K562 (cell line): ENCODE measurements at regions not wholly inside any gene's neighbourhood (a gene's known extent, or its start where the extent isn't known, plus 50 kb on each side); places are given as distances from the start of the nearest gene placed in this dataset.

Experiments
- ATAC-seq: fragments of 200-7000 bp; cut with Tn5 transposase; 3 replicates; pipeline ENCODE4 v1.9.1; 2020; ENCODE audit warnings: moderate library complexity
- BruUV-seq: library from RNA; stranded (reverse); fragments of 400-500 nt; replicated peaks from 2 replicates; lab custom pipeline; 2021; lab: Mats Ljungman, UMichigan
- CTCF ChIA-PET: fragments of 300-600 bp; formaldehyde crosslinking; extraction: SDS; loops from one replicate; lab custom pipeline; 2021; ENCODE audit warnings: low intra/inter-chr PET ratio; lab: Yijun Ruan, JAX
- POLR2A ChIA-PET: fragments of 300-600, 350-650 bp; sonication (Branson Sonifier 250); formaldehyde crosslinking; extraction: SDS; loops from one replicate; lab custom pipeline; 2021; ENCODE audit warnings: antibody characterized with exemption, inconsistent platforms; lab: Yijun Ruan, JAX
- DNase-seq, 4 experiments: peaks; one replicate each; pipeline versions ENCODE4 v3.0.0 to v3.0.0-alpha.2; 2011 to 2018; ENCODE audit warnings: low spot score in 3 of 4, mixed read lengths in 3 of 4; ENCODE audit errors: extremely low read depth in 1 of 4
- FAIRE-seq: peaks from 2 replicates; lab custom pipeline; 2011; peaks lifted over from hg19 to GRCh38; lab: Jason Lieb, UNC
- H2AFZ ChIP-seq: 2 replicates; pipeline ENCODE4 v1.6.0; 2011; ENCODE audit warnings: low read depth, low read length, control low read depth, inconsistent platforms
- H3K27ac ChIP-seq: fragments of 200-600 bp; 3 replicates; pipeline ENCODE4 v1.8.0; 2011; ENCODE audit warnings: low read depth, mild to moderate bottlenecking, control low read depth, inconsistent platforms, low read length, moderate library complexity, mixed read lengths; ENCODE audit errors: extremely low read depth
- H3K27me3 ChIP-seq, 2 experiments: fragments of 300-600 bp in 1 of 2; 2 replicates in 1 of 2; 3 replicates in 1 of 2; pipeline versions ENCODE4 v1.6.0 to v1.8.0; 2011; ENCODE audit warnings: inconsistent platforms in 2 of 2, low read length in 2 of 2, mild to moderate bottlenecking in 1 of 2, mixed read lengths in 1 of 2, moderate library complexity in 1 of 2; ENCODE audit not compliant: control insufficient read depth in 2 of 2, insufficient read depth in 2 of 2
- H3K36me3 ChIP-seq: fragments of 300-600 bp; 3 replicates; pipeline ENCODE4 v1.8.0; 2011; ENCODE audit warnings: mild to moderate bottlenecking, low read length, inconsistent platforms; ENCODE audit not compliant: control insufficient read depth, insufficient read depth
- H3K4me1 ChIP-seq, 2 experiments: fragments of 200-600 bp in 1 of 2; replicated peaks in 1 of 2; 2 replicates in 1 of 2; 3 replicates in 1 of 2; pipeline versions ENCODE4 v1.5.1 to v1.8.0; 2011; ENCODE audit warnings: inconsistent platforms in 2 of 2, low read length in 2 of 2, mild to moderate bottlenecking in 1 of 2, mixed read lengths in 1 of 2, moderate library complexity in 1 of 2; ENCODE audit not compliant: control insufficient read depth in 2 of 2, insufficient read depth in 2 of 2
- H3K4me2 ChIP-seq: 2 replicates; pipeline ENCODE4 v1.6.1; 2011; ENCODE audit warnings: low read length, control low read depth, inconsistent platforms, mixed read lengths; ENCODE audit not compliant: insufficient read depth
- H3K4me3 ChIP-seq: fragments of 200-600 bp; sonication (generic), shearing (Covaris generic); 2 replicates; pipeline ENCODE4 v1.5.1; 2016; ENCODE audit warnings: control low read depth, inconsistent platforms
- H3K79me2 ChIP-seq: fragments of 200-600 bp; 3 replicates; pipeline ENCODE4 v1.8.0; 2011; ENCODE audit warnings: low read length, inconsistent platforms; ENCODE audit not compliant: control insufficient read depth, insufficient read depth
- H3K9ac ChIP-seq, 2 experiments: 2 replicates each; pipeline versions ENCODE4 v1.6.0 to v1.6.1; 2011; ENCODE audit warnings: low read depth in 2 of 2, low read length in 2 of 2, control low read depth in 1 of 2, inconsistent platforms in 1 of 2, mild to moderate bottlenecking in 1 of 2, mixed read lengths in 1 of 2; ENCODE audit not compliant: insufficient read depth in 1 of 2
- H3K9me1 ChIP-seq: one replicate; pipeline ENCODE4 v1.6.0; 2011; ENCODE audit warnings: inconsistent platforms, mild to moderate bottlenecking, low read length, moderate library complexity; ENCODE audit not compliant: control insufficient read depth, insufficient read depth
- H3K9me3 ChIP-seq: replicated peaks from 2 replicates; pipeline ENCODE4 v1.5.1; 2011; ENCODE audit warnings: low read depth, low read length, inconsistent platforms; ENCODE audit not compliant: control insufficient read depth, insufficient read depth
- H4K20me1 ChIP-seq: replicated peaks from 2 replicates; pipeline ENCODE4 v1.6.1; 2011; ENCODE audit warnings: low read length, inconsistent platforms, mixed read lengths; ENCODE audit not compliant: control insufficient read depth, insufficient read depth
- CBX3 ChIP-seq, 2 experiments: IDR thresholded peaks; 1 replicate in 1 of 2; 2 replicates in 1 of 2; pipeline ENCODE4 v1.6.1; 2012; ENCODE audit warnings: inconsistent platforms in 2 of 2, low read length in 2 of 2, borderline replicate concordance in 1 of 2, control low read depth in 1 of 2
- ELF2 ChIP-seq: fragments of 250-450 bp; sonication (Bioruptor Pico); IDR thresholded peaks from 2 replicates; pipeline ENCODE4 v1.5.0; 2021; ENCODE audit warnings: mild to moderate bottlenecking
- FOXA3 ChIP-seq, 2 experiments: fragments of 450-650 bp in 1 of 2; sonication (generic) in 1 of 2; formaldehyde crosslinking; IDR thresholded peaks in 1 of 2; conservative IDR thresholded peaks in 1 of 2; 2 replicates each; pipeline versions ENCODE4 v1.4.0 to v1.8.0; 2020 to 2022; ENCODE audit warnings: mild to moderate bottlenecking in 2 of 2, missing genetic modification reagents in 1 of 2
- MEIS2 ChIP-seq: fragments of 450-650 bp; IDR thresholded peaks from 2 replicates; pipeline ENCODE4 v1.6.1; 2014; ENCODE audit warnings: mild to moderate bottlenecking; ENCODE audit not compliant: partially characterized antibody
- POLR2A ChIP-seq: fragments of 450-650 bp; conservative IDR thresholded peaks from 2 replicates; pipeline ENCODE4 v1.6.1; 2016
- PYGO2 ChIP-seq: fragments of 450-650 bp; IDR thresholded peaks from 2 replicates; pipeline ENCODE4 v1.6.1; 2016; ENCODE audit warnings: mild to moderate bottlenecking, missing genetic modification characterization, moderate library complexity, missing compliant biosample characterization
- U2AF2 ChIP-seq: fragments of 200-400 bp; formaldehyde crosslinking; optimal IDR thresholded peaks from 2 replicates; pipeline ENCODE3; 2017; ENCODE audit warnings: low read depth, mild to moderate bottlenecking, low read length
- ZNF121 ChIP-seq: sonication (generic); formaldehyde crosslinking; conservative IDR thresholded peaks from 2 replicates; pipeline ENCODE4 v1.8.0; 2022; ENCODE audit warnings: missing genetic modification reagents
- ZNF134 ChIP-seq: fragments of 250-450 bp; sonication (Bioruptor Pico); conservative IDR thresholded peaks from 2 replicates; pipeline ENCODE4 v1.4.0; 2020
- WGBS: fragments of 100-300 bp; shearing (Covaris generic); methylation state at CpG from one replicate; pipeline ENCODE4 v1.1.6; 2016; ENCODE audit warnings: low coverage, mixed read lengths; ENCODE audit not compliant: insufficient coverage; ENCODE audit errors: missing lambda C conversion rate; 5-methylcytosine and 5-hydroxymethylcytosine counted together
- in situ Hi-C: fragments of 300-500 bp; cut with MboI; formaldehyde crosslinking; loops from 4 replicates; pipeline ENCODE4 v1.15.0; 2018; ENCODE audit warnings: inconsistent platforms, mixed read lengths
- intact Hi-C: fragments of 100-400 bp; cut with micrococcal nuclease; formaldehyde crosslinking; loops from 2 replicates; pipeline ENCODE4 v1.14.2; 2022
- TF ChIP-seq, protein P1 (sequence below): sonication (generic); formaldehyde crosslinking; IDR thresholded peaks from 2 replicates; pipeline ENCODE4 v1.8.1; 2022; ENCODE audit warnings: missing genetic modification reagents
- TF ChIP-seq, protein P2 (sequence below): sonication (generic); formaldehyde crosslinking; IDR thresholded peaks from 2 replicates; pipeline ENCODE4 v1.8.0; 2023; ENCODE audit warnings: mild to moderate bottlenecking, missing genetic modification reagents

DNA sequence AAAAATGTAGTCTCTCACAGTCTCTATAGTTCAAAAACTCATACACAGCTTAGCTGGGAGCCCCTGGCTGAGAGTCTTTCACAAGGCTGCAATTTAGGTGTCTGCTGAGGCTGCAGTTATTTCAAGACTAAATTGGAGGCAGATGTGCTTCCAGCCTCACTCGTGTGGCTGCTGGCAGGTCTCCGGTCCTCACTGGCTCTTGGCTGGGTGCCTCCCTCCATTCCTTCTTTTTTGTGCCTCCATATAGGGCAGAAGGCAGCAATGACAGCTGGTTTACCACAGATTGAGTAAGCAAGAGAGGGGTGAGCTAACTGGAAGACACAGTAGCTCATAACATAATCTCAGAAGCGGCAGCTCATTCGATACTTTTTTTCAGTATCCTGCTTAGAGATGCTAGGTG lies 2167.7 kb upstream of the WWC1 start:
- ATAC-seq = no peak
- intact Hi-C loops (no loop called here), in situ Hi-C loops (no loop called here)
- Histone ChIP-seq H3K27me3 (no peaks in the 10 kb centered on the region), H3K9ac (no peak overlapping the region), H3K4me2 (no peak overlapping the region), H3K79me2 (no peaks in the 10 kb centered on the region), H3K4me3 (no peak overlapping the region), H3K36me3 (no peaks in the 10 kb centered on the region), H3K27ac (no peak overlapping the region), H3K9me1 (no peaks in the 10 kb centered on the region), H3K4me1 (no peaks in the 10 kb centered on the region), H2AFZ (no peak overlapping the region), H3K9me3 (no peaks in the 10 kb centered on the region), H4K20me1 (no peaks in the 10 kb centered on the region)
- ChIA-PET CTCF (no interaction called here), POLR2A (no interaction called here)
- BruUV-seq = no TSS peak
- TF ChIP-seq MEIS2 (no peak), ZNF134 (CRISPR knock-in tag) (no peak), U2AF2 (no peak), ELF2 (CRISPR knock-in tag) (no peak), POLR2A (no peak), PYGO2 (tag) (no peak), CBX3 (IDR thresholded peaks at IDR 0.05; ENCODE audit: borderline replicate concordance in 1 of 2, low read length in 2 of 2) (no peak), FOXA3 (CRISPR knock-in tag; conservative IDR thresholded peaks at IDR 0.05 in 1 of 2, IDR thresholded peaks at IDR 0.05 in 1 of 2) (no peak), ZNF121 (CRISPR knock-in tag) (no peak)
- TF ChIP-seq, protein P1, sequence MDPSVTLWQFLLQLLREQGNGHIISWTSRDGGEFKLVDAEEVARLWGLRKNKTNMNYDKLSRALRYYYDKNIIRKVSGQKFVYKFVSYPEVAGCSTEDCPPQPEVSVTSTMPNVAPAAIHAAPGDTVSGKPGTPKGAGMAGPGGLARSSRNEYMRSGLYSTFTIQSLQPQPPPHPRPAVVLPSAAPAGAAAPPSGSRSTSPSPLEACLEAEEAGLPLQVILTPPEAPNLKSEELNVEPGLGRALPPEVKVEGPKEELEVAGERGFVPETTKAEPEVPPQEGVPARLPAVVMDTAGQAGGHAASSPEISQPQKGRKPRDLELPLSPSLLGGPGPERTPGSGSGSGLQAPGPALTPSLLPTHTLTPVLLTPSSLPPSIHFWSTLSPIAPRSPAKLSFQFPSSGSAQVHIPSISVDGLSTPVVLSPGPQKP = no peak
- TF ChIP-seq, protein P2, sequence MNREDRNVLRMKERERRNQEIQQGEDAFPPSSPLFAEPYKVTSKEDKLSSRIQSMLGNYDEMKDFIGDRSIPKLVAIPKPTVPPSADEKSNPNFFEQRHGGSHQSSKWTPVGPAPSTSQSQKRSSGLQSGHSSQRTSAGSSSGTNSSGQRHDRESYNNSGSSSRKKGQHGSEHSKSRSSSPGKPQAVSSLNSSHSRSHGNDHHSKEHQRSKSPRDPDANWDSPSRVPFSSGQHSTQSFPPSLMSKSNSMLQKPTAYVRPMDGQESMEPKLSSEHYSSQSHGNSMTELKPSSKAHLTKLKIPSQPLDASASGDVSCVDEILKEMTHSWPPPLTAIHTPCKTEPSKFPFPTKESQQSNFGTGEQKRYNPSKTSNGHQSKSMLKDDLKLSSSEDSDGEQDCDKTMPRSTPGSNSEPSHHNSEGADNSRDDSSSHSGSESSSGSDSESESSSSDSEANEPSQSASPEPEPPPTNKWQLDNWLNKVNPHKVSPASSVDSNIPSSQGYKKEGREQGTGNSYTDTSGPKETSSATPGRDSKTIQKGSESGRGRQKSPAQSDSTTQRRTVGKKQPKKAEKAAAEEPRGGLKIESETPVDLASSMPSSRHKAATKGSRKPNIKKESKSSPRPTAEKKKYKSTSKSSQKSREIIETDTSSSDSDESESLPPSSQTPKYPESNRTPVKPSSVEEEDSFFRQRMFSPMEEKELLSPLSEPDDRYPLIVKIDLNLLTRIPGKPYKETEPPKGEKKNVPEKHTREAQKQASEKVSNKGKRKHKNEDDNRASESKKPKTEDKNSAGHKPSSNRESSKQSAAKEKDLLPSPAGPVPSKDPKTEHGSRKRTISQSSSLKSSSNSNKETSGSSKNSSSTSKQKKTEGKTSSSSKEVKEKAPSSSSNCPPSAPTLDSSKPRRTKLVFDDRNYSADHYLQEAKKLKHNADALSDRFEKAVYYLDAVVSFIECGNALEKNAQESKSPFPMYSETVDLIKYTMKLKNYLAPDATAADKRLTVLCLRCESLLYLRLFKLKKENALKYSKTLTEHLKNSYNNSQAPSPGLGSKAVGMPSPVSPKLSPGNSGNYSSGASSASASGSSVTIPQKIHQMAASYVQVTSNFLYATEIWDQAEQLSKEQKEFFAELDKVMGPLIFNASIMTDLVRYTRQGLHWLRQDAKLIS (CRISPR knock-in tag) = no peak
- 3% methylated on average over 4 of the region's 4 CpGs for WGBS
- FAIRE-seq = no peak
- DNase-seq = no peak
